ENCODE measurements at regions not wholly inside any gene's neighbourhood (a gene's known extent, or its start where the extent isn't known, plus 50 kb on each side); places are given as distances from the start of the nearest gene placed in this dataset.
"Not testable (repeated sequence)": the region's sequence is repeated elsewhere in the genome, so short reads cannot be mapped to it uniquely, and the experiment has no call there.

DNA sequence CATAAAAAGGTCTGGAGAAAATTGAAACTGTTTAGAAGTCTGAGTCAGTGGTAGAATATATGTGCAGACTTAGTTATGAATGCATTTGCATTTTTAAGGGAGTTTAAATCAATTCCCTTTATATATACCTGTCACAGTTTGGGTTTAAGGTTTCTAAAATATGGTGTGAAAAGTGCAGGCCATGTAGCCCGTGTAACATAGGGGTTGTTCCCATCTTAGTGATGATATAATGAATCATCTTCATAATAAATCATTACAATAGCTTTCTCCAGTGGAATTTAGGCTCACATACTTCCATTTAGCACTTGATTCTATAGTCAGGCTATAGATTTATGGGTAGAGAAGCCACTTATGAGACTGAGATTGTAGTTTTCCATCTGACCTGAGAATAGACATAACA is 1162.4 kb downstream of the SLC16A7 start:
- no peak for DNase-seq (ENCODE audit: low read depth)
- TF ChIP-seq CTCF (IDR thresholded peaks at IDR 0.05; ENCODE audit: insufficient read depth, low read depth, low read length), result no peak
- H3K4me3 ChIP-seq (ENCODE audit: low read depth, low read length), result no peak overlapping the region

DNA sequence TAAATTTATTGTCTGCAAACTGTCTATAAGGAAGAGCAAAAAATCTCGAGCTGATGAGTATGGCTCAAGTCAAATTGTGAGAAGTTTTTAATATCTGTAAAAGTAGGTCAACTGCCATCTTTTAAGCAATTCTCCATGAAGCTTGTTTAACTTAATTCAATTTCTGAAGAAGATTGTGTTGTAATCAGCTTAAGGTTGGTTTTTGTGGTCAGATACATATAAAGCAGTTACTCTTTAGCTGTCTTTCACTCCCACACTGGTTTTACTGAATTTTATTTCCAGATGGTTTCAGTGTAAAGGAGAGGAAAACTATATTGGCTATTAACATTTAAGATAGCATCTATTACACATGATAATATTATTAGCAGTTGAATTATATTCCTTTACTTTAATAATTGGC is 1165.1 kb downstream of the SLC16A7 start:
- TF ChIP-seq CTCF (IDR thresholded peaks at IDR 0.05; ENCODE audit: insufficient read depth, low read depth, low read length), result no peak
- DNase-seq (ENCODE audit: low read depth), result no peak
- H3K4me3 ChIP-seq (ENCODE audit: low read depth, low read length), result no peak overlapping the region

DNA sequence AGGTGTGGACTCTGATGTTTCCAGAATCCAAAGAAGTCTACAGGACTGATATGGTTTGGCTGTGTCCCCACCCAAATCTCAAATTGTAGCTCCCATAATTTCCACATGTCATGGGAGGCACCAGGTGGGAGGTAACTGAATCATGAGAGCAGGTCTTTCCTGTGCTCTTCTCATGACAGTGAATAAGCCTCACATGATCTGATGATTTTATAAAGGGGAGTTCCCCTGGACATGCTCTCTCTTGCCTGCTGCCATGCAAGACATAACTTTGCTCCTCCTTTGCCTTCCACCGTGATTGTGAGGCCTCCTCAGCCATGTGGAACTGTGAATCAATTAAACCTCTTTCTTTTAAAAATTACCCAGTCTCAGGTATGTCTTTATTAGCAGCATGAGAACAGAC is 1205.3 kb downstream of the SLC16A7 start:
- not testable (repeated sequence) for DNase-seq (ENCODE audit: low read depth); H3K4me3 ChIP-seq (ENCODE audit: low read depth, low read length)

GRCh38 chr12:60803147-60803546 is 1207.3 kb downstream of the SLC16A7 start:
- no peak overlapping the region for H3K4me3 ChIP-seq (ENCODE audit: low read depth, low read length)
- no peak for TF ChIP-seq CTCF (IDR thresholded peaks at IDR 0.05; ENCODE audit: insufficient read depth, low read depth, low read length)
- DNase-seq (ENCODE audit: low read depth), result peak; percentile 7

DNA sequence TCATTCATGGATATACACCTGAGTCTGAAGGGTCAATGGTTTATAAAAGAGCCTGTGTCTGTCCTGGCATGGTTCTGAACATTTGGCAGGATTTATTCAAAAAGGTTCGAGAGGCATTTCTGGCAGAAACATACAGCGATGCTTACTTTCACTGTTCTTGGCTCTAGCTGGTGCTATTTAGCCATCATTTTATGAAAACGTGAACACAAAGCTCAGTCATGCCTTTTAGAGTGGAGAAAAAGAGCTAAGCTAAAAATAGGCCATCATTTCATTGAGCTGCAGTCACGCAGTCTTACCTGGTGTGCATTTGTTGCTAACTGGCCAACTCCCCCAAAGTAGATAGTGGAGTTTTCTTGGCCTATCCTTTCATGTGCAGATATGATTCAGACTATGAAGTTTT is 1209.5 kb downstream of the SLC16A7 start:
- H3K4me3 ChIP-seq (ENCODE audit: low read depth, low read length), result no peak overlapping the region
- no peak for DNase-seq (ENCODE audit: low read depth)
- TF ChIP-seq CTCF (IDR thresholded peaks at IDR 0.05; ENCODE audit: insufficient read depth, low read depth, low read length), result no peak

GRCh38 chr12:60819794-60820193 is 1224.0 kb downstream of the SLC16A7 start:
- no peak for DNase-seq (ENCODE audit: low read depth)
- H3K4me3 ChIP-seq (ENCODE audit: low read depth, low read length), result no peak overlapping the region
- no peak for TF ChIP-seq CTCF (IDR thresholded peaks at IDR 0.05; ENCODE audit: insufficient read depth, low read depth, low read length)

- no peak for DNase-seq (ENCODE audit: low read depth)
- H3K4me3 ChIP-seq (ENCODE audit: low read depth, low read length), result no peak overlapping the region
- TF ChIP-seq CTCF (IDR thresholded peaks at IDR 0.05; ENCODE audit: insufficient read depth, low read depth, low read length), result no peak
These were observed 1226.8 kb downstream of the SLC16A7 start for GRCh38 chr12:60822580-60822979.
